ENCODE measurements at regions not wholly inside any gene's neighbourhood (a gene's known extent, or its start where the extent isn't known, plus 50 kb on each side); places are given as distances from the start of the nearest gene placed in this dataset.

DNA sequence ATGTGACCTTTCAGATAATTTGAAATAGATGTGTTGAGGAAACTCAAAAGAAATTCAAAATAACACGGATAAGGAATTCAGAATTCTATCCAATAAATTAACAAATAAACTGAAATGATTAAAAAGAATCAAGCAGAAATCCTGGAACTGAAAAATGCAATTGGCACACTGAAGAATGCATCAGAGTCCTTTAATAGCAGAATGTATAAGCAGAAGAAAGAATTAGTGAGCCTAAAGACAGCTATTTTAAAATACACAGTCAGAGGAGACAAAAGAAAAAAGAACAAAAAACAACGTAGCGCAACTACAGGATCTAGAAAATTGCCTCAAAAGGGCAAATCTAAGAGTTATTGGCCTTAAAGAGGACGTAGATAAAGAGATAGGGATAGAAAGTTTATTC is 99.6 kb upstream of the SAMSN1 start:
- no peak overlapping the region for H3K4me3 ChIP-seq (ENCODE audit: control insufficient read depth in 2 of 3, extremely low read depth in 1 of 3, insufficient read depth in 2 of 3, low read depth in 1 of 3, low read length in 3 of 3)
- TF ChIP-seq, protein P1, sequence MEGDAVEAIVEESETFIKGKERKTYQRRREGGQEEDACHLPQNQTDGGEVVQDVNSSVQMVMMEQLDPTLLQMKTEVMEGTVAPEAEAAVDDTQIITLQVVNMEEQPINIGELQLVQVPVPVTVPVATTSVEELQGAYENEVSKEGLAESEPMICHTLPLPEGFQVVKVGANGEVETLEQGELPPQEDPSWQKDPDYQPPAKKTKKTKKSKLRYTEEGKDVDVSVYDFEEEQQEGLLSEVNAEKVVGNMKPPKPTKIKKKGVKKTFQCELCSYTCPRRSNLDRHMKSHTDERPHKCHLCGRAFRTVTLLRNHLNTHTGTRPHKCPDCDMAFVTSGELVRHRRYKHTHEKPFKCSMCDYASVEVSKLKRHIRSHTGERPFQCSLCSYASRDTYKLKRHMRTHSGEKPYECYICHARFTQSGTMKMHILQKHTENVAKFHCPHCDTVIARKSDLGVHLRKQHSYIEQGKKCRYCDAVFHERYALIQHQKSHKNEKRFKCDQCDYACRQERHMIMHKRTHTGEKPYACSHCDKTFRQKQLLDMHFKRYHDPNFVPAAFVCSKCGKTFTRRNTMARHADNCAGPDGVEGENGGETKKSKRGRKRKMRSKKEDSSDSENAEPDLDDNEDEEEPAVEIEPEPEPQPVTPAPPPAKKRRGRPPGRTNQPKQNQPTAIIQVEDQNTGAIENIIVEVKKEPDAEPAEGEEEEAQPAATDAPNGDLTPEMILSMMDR (optimal IDR thresholded peaks at IDR 0.05 in 1 of 3, IDR thresholded peaks at IDR 0.05 in 1 of 3, conservative IDR thresholded peaks at IDR 0.05 in 1 of 3; ENCODE audit: extremely low read depth in 1 of 3, insufficient read depth in 2 of 3, low read length in 3 of 3): no peak
- no peak for TF ChIP-seq EZH2 (IDR thresholded peaks at IDR 0.05; ENCODE audit: low read length)
- DNase-seq (ENCODE audit: low read depth, low spot score) (no peak), FAIRE-seq (no peak)
- no peaks in the 10 kb centered on the region for H3K79me2 ChIP-seq (ENCODE audit: control insufficient read depth, insufficient read depth, low read length)
- no peaks in the 10 kb centered on the region for H4K20me1 ChIP-seq (ENCODE audit: control insufficient read depth, extremely low read depth, insufficient read depth, low read length)
- H2AFZ ChIP-seq (ENCODE audit: control insufficient read depth, low read length): no peak overlapping the region
- no peaks in the 10 kb centered on the region for H3K9me3 ChIP-seq (ENCODE audit: control insufficient read depth, low read depth, low read length)
- no peaks in the 10 kb centered on the region for H3K36me3 ChIP-seq (ENCODE audit: control insufficient read depth in 2 of 2, extremely low read depth in 1 of 2, insufficient read depth in 2 of 2, low read length in 2 of 2)
- no peak overlapping the region for H3K27ac ChIP-seq (ENCODE audit: control insufficient read depth, insufficient read depth, low read length)
- H3K27me3 ChIP-seq (ENCODE audit: control insufficient read depth, extremely low read depth, insufficient read depth, low read length): no peaks in the 10 kb centered on the region
- no peak overlapping the region for H3K9ac ChIP-seq (ENCODE audit: control insufficient read depth, extremely low read depth, insufficient read depth, low read length)
- no peak overlapping the region for H3K4me2 ChIP-seq (ENCODE audit: control insufficient read depth, extremely low read depth, insufficient read depth, low read depth, low read length)
- dilution Hi-C loops (cut with MboI; ENCODE audit: extremely low pct_ligation_motif_present, low sequenced_read_pairs): no loop called here
- H3K9me1 ChIP-seq (ENCODE audit: control insufficient read depth, extremely low read depth, insufficient read depth, low read length): no peaks in the 10 kb centered on the region
- no peaks in the 10 kb centered on the region for H3K4me1 ChIP-seq (ENCODE audit: control insufficient read depth, extremely low read depth, insufficient read depth, low read length)

DNA sequence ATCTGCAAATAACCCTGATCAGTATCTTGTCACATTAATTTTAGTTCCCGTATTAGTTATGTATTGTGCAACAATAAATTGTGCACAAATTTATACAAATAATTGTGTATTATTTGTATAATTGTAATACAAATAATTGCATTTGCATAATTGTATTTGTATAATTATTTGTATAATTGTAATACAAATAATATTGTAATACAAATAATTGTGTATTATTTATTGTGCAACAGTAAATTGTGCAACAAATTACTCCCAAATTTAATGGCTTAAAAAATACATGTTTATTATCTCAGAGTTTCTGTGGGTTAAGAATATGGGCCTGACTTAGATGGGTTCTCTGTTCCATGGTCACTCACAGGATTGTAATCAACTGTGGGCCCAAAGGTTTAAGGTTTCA is 86.2 kb upstream of the SAMSN1 start:
- Histone ChIP-seq H3K36me3 (ENCODE audit: control insufficient read depth in 2 of 2, extremely low read depth in 1 of 2, insufficient read depth in 2 of 2, low read length in 2 of 2) (no peaks in the 10 kb centered on the region), H4K20me1 (ENCODE audit: control insufficient read depth, extremely low read depth, insufficient read depth, low read length) (no peaks in the 10 kb centered on the region), H3K27me3 (ENCODE audit: control insufficient read depth, extremely low read depth, insufficient read depth, low read length) (no peaks in the 10 kb centered on the region), H3K9me3 (ENCODE audit: control insufficient read depth, low read depth, low read length) (no peaks in the 10 kb centered on the region), H3K4me1 (ENCODE audit: control insufficient read depth, extremely low read depth, insufficient read depth, low read length) (no peaks in the 10 kb centered on the region), H3K4me2 (ENCODE audit: control insufficient read depth, extremely low read depth, insufficient read depth, low read depth, low read length) (no peak overlapping the region), H3K79me2 (ENCODE audit: control insufficient read depth, insufficient read depth, low read length) (no peaks in the 10 kb centered on the region), H3K9me1 (ENCODE audit: control insufficient read depth, extremely low read depth, insufficient read depth, low read length) (no peaks in the 10 kb centered on the region), H2AFZ (ENCODE audit: control insufficient read depth, low read length) (no peak overlapping the region), H3K4me3 (ENCODE audit: control insufficient read depth in 2 of 3, extremely low read depth in 1 of 3, insufficient read depth in 2 of 3, low read depth in 1 of 3, low read length in 3 of 3) (no peak overlapping the region), H3K9ac (ENCODE audit: control insufficient read depth, extremely low read depth, insufficient read depth, low read length) (no peak overlapping the region), H3K27ac (ENCODE audit: control insufficient read depth, insufficient read depth, low read length) (no peak overlapping the region)
- no peak for FAIRE-seq
- DNase-seq (ENCODE audit: low read depth, low spot score): no peak
- TF ChIP-seq, protein P1 (optimal IDR thresholded peaks at IDR 0.05 in 1 of 3, IDR thresholded peaks at IDR 0.05 in 1 of 3, conservative IDR thresholded peaks at IDR 0.05 in 1 of 3; ENCODE audit: extremely low read depth in 1 of 3, insufficient read depth in 2 of 3, low read length in 3 of 3): no peak
- no peak for TF ChIP-seq EZH2 (IDR thresholded peaks at IDR 0.05; ENCODE audit: low read length)
- dilution Hi-C loops (cut with MboI; ENCODE audit: extremely low pct_ligation_motif_present, low sequenced_read_pairs): no loop called here
